ENCODE measurements at regions not wholly inside any gene's neighbourhood (a gene's known extent, or its start where the extent isn't known, plus 50 kb on each side); places are given as distances from the start of the nearest gene placed in this dataset.

DNA sequence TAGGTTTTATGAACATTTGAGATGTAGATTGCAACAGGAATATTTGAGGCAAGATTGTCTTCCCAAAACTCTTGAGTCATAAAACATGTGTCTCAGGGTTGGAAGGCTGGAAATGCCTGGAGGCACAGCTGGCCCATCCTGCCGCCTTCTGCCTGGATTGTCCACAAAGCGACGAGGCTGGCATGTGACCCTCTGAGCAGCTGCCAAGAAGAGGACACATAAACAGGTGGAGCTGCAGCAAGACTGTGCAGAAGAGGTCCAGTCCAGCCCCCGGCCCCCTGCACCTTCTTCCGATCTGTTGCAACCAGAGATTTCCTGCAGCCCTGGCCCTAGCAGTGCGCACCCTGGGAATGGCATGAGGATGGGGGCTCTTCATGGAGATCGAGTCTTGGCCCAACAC is 101.9 kb upstream of the BCOR start:
- WGBS (ENCODE audit: insufficient coverage), result 94% methylated on average over 5 of the region's 7 CpGs
- H3K4me3 ChIP-seq (ENCODE audit: low read length), result no peak overlapping the region
- peaks cover 6 to 18% of the 10 kb centered on the region in 2 donors for H3K4me1 Mint-ChIP-seq
- H3K4me3 Mint-ChIP-seq, result no peak overlapping the region
- no peaks in the 10 kb centered on the region for H3K36me3 Mint-ChIP-seq
- H3K9me3 Mint-ChIP-seq, result no peaks in the 10 kb centered on the region
- intact Hi-C loops (cut with micrococcal nuclease), result no loop called here
- H3K27me3 ChIP-seq (ENCODE audit: control insufficient read depth, insufficient read depth, low read length), result no peaks in the 10 kb centered on the region
- H3K27me3 Mint-ChIP-seq (ENCODE audit: low read depth in 2 of 2), result no peaks in the 10 kb centered on the region
- peaks cover 24% of the 10 kb centered on the region for H3K4me1 ChIP-seq (ENCODE audit: control insufficient read depth, insufficient read depth, low read length)
- no peak overlapping the region for H3K27ac ChIP-seq (ENCODE audit: low read length)
- no peaks in the 10 kb centered on the region for H3K9me3 ChIP-seq (ENCODE audit: control insufficient read depth, insufficient read depth, low read length)
- no peaks in the 10 kb centered on the region for H3K36me3 ChIP-seq (ENCODE audit: control insufficient read depth, insufficient read depth, low read length)
- TF ChIP-seq, protein P1, sequence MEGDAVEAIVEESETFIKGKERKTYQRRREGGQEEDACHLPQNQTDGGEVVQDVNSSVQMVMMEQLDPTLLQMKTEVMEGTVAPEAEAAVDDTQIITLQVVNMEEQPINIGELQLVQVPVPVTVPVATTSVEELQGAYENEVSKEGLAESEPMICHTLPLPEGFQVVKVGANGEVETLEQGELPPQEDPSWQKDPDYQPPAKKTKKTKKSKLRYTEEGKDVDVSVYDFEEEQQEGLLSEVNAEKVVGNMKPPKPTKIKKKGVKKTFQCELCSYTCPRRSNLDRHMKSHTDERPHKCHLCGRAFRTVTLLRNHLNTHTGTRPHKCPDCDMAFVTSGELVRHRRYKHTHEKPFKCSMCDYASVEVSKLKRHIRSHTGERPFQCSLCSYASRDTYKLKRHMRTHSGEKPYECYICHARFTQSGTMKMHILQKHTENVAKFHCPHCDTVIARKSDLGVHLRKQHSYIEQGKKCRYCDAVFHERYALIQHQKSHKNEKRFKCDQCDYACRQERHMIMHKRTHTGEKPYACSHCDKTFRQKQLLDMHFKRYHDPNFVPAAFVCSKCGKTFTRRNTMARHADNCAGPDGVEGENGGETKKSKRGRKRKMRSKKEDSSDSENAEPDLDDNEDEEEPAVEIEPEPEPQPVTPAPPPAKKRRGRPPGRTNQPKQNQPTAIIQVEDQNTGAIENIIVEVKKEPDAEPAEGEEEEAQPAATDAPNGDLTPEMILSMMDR (IDR thresholded peaks at IDR 0.05), result no peak
- DNase-seq (no peak), ATAC-seq (no peak)
- no peak overlapping the region for H3K27ac Mint-ChIP-seq

DNA sequence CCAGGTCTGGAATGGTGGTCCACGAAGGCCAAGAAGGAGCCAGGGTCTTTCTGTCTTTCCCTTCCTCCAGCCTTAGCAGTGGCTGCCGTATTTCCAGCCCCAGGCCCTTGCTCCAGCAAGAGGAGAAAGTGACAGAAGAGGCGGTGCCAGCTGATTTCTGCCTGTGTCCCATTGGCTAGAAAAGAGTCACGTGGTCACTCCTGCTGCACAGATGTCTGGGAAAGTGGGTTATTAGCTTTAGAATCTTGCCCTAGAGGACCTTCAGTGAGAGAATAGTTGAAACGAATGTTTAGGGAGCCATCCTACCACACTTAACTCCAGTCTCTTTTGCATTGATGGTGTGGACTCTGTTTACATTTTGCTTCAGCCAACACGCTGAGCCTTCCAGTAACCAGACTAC is 99.3 kb upstream of the BCOR start:
- Histone ChIP-seq H3K4me3 (ENCODE audit: low read length) (no peak overlapping the region), H3K4me1 (ENCODE audit: control insufficient read depth, insufficient read depth, low read length) (peaks cover 13% of the 10 kb centered on the region), H3K27me3 (ENCODE audit: control insufficient read depth, insufficient read depth, low read length) (no peaks in the 10 kb centered on the region), H3K27ac (ENCODE audit: low read length) (no peak overlapping the region), H3K9me3 (ENCODE audit: control insufficient read depth, insufficient read depth, low read length) (no peaks in the 10 kb centered on the region), H3K36me3 (ENCODE audit: control insufficient read depth, insufficient read depth, low read length) (no peaks in the 10 kb centered on the region)
- H3K36me3 Mint-ChIP-seq, result no peaks in the 10 kb centered on the region
- no peaks in the 10 kb centered on the region for H3K27me3 Mint-ChIP-seq (ENCODE audit: low read depth in 2 of 2)
- intact Hi-C loops (cut with micrococcal nuclease), result no loop called here
- DNase-seq, result no peak
- H3K4me1 Mint-ChIP-seq, result peaks cover 0 to 9% of the 10 kb centered on the region in 2 donors
- no peak overlapping the region for H3K27ac Mint-ChIP-seq
- H3K4me3 Mint-ChIP-seq, result no peak overlapping the region
- no peak for ATAC-seq
- no peaks in the 10 kb centered on the region for H3K9me3 Mint-ChIP-seq
- 95% methylated on average over 3 of the region's 6 CpGs for WGBS (ENCODE audit: insufficient coverage)
- TF ChIP-seq, protein P1 (IDR thresholded peaks at IDR 0.05), result no peak

DNA sequence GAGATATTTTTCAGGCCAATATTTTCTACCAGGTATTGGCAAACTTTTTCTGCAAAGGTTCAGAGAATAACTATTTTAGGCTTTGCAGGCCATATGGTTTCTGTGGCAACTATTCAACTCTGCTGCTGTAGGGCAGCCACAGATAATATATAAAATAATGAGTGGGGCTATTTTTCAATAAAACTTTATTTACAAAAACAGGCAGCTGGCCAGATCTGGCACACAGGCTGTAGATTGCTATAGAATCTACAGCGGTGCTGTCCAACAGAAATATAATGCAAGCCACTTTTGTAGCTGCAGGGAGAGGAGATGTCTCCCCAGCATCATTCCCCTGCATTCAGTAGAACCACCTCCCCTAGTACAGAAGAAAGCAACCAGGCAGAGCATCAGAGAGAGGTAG is 97.6 kb upstream of the BCOR start:
- intact Hi-C loops (cut with micrococcal nuclease), result no loop called here
- no peaks in the 10 kb centered on the region for H3K36me3 Mint-ChIP-seq
- Histone ChIP-seq H3K9me3 (ENCODE audit: control insufficient read depth, insufficient read depth, low read length) (no peaks in the 10 kb centered on the region), H3K27me3 (ENCODE audit: control insufficient read depth, insufficient read depth, low read length) (no peaks in the 10 kb centered on the region), H3K4me3 (ENCODE audit: low read length) (no peak overlapping the region), H3K4me1 (ENCODE audit: control insufficient read depth, insufficient read depth, low read length) (no peaks in the 10 kb centered on the region), H3K27ac (ENCODE audit: low read length) (no peak overlapping the region), H3K36me3 (ENCODE audit: control insufficient read depth, insufficient read depth, low read length) (no peaks in the 10 kb centered on the region)
- TF ChIP-seq, protein P1 (IDR thresholded peaks at IDR 0.05), result no peak
- no peaks in the 10 kb centered on the region for H3K9me3 Mint-ChIP-seq
- DNase-seq (no peak), ATAC-seq (no peak)
- no peak overlapping the region for H3K27ac Mint-ChIP-seq
- 100% methylated on average over 1 of the region's 1 CpG for WGBS (ENCODE audit: insufficient coverage)
- H3K4me3 Mint-ChIP-seq, result no peak overlapping the region
- H3K4me1 Mint-ChIP-seq, result no peaks in the 10 kb centered on the region
- H3K27me3 Mint-ChIP-seq (ENCODE audit: low read depth in 2 of 2), result no peaks in the 10 kb centered on the region

DNA sequence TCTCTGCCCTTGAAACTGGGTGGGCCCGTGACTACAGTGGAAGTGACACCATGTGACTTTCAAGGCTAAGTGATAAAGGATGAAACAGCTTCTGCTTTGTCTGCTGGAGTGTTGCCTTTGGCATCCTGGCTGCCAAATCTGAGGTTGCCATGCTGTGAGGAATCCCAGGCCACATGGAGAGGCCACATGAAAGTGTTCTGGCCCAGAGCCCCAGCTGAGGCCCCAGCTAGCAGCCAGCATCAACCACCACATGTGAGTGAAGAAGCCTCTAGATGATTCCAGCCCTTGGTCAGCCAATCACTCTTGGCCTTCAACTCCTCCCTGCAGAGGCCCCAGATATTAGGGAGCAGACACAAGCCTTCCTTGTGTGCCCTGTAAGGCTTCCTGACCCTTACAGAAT is 94.4 kb upstream of the BCOR start:
- Mint-ChIP-seq H3K27me3 (ENCODE audit: low read depth in 2 of 2) (peaks cover 4 to 8% of the 10 kb centered on the region in 2 donors), H3K4me1 (no peaks in the 10 kb centered on the region), H3K36me3 (no peaks in the 10 kb centered on the region), H3K27ac (no peak overlapping the region), H3K9me3 (no peaks in the 10 kb centered on the region), H3K4me3 (no peak overlapping the region)
- intact Hi-C loops (cut with micrococcal nuclease), result no loop called here
- Histone ChIP-seq H3K27ac (ENCODE audit: low read length) (no peak overlapping the region), H3K4me1 (ENCODE audit: control insufficient read depth, insufficient read depth, low read length) (no peaks in the 10 kb centered on the region), H3K27me3 (ENCODE audit: control insufficient read depth, insufficient read depth, low read length) (no peaks in the 10 kb centered on the region), H3K4me3 (ENCODE audit: low read length) (no peak overlapping the region), H3K9me3 (ENCODE audit: control insufficient read depth, insufficient read depth, low read length) (no peaks in the 10 kb centered on the region), H3K36me3 (ENCODE audit: control insufficient read depth, insufficient read depth, low read length) (no peaks in the 10 kb centered on the region)
- WGBS (ENCODE audit: insufficient coverage), result 86% methylated on average over 1 of the region's 1 CpG
- DNase-seq, result no peak
- TF ChIP-seq, protein P1 (IDR thresholded peaks at IDR 0.05), result no peak
- no peak for ATAC-seq

Measured in natural killer cell (primary cell).